Rectal smooth muscle tissue (tissue), 1 donor: ENCODE measurements at regions not wholly inside any gene's neighbourhood (a gene's known extent, or its start where the extent isn't known, plus 50 kb on each side); places are given as distances from the start of the nearest gene placed in this dataset.
"Not testable (repeated sequence)": the region's sequence is repeated elsewhere in the genome, so short reads cannot be mapped to it uniquely, and the experiment has no call there.

Source experiments
- H3K27ac ChIP-seq: one replicate; pipeline ENCODE4 v1.7.0; 2013; ENCODE audit warnings: low read depth, low read length, inconsistent platforms
- H3K27me3 ChIP-seq: one replicate; pipeline ENCODE4 v1.7.0; 2013; ENCODE audit warnings: low read length; ENCODE audit not compliant: control insufficient read depth, insufficient read depth
- H3K36me3 ChIP-seq: one replicate; pipeline ENCODE4 v1.7.0; 2013; ENCODE audit warnings: low read length; ENCODE audit not compliant: control insufficient read depth, insufficient read depth
- H3K4me1 ChIP-seq: one replicate; pipeline ENCODE4 v1.7.0; 2013; ENCODE audit warnings: low read length; ENCODE audit not compliant: control insufficient read depth, insufficient read depth
- H3K4me3 ChIP-seq: one replicate; pipeline ENCODE4 v1.7.0; 2013; ENCODE audit warnings: low read length
- H3K9ac ChIP-seq: one replicate; pipeline ENCODE4 v1.7.0; 2013; ENCODE audit warnings: low read length

DNA sequence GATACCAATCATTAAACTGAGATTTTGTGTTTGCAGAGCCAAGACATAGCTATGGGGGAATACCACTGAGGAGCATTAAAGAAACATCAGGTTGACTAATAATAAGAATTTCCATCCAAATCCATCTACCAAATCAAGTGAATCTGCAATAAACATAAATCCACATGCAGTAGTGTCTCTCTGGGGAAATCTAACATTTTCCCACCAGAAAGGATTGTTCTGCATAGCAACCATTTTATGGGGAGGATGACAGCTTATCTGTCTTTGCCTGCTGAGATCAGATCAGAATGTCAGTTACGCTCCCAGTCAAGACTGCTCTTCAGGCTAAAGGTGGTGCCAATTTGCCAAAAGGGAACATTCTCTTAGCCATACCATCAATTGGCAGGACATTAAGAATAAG lies 1098.9 kb upstream of the CHAC2 start:
- H3K4me3 ChIP-seq: no peak overlapping the region
- H3K4me1 ChIP-seq: no peaks in the 10 kb centered on the region
- no peaks in the 10 kb centered on the region for H3K36me3 ChIP-seq
- no peaks in the 10 kb centered on the region for H3K27me3 ChIP-seq
- H3K9ac ChIP-seq: no peak overlapping the region
- no peak overlapping the region for H3K27ac ChIP-seq

DNA sequence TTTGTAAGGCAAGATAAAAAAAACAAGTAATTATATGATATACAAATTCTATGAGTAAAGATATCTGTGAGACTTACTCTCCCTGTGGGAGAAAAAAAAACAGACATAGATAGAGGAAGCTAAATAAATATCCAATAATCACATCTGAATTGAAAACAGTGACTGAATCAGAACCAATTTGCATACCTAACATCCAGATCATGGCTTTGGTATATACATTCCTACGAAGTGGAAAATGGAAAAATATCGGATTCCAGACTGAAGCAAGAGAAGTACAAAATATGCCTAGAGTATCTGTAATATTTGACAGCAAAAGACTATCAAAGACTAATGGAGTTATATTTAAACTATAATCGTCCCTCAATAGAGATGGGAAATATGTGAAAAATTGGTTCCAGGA lies 1108.1 kb upstream of the CHAC2 start:
- H3K4me3 ChIP-seq: no peak overlapping the region
- H3K9ac ChIP-seq: no peak overlapping the region

DNA sequence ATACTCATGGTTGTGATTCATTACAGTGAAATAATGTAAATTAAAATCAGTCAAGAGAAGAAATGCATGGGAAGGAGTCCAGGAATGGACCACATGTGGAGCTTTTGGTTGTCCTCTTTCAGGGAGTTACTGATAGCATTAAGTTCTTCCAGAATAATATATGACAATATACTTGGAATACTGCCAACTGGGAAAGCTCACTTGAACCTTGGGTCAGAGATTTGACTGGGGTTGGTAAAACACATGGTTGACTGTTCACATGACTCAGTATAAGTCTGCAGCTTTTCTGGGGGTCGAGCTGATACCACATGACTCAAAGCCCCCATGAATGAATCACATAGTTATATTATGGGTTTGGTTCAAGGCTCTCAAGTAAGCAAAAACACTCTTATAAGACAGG lies 1109.0 kb upstream of the CHAC2 start:
- no peaks in the 10 kb centered on the region for H3K4me1 ChIP-seq
- H3K27ac ChIP-seq: no peak overlapping the region
- H3K27me3 ChIP-seq: no peaks in the 10 kb centered on the region
- H3K36me3 ChIP-seq: no peaks in the 10 kb centered on the region
- no peak overlapping the region for H3K4me3 ChIP-seq
- H3K9ac ChIP-seq: no peak overlapping the region

More for the DNA sequence above, 1108.1 kb upstream of the CHAC2 start:
- no peaks in the 10 kb centered on the region for H3K4me1 ChIP-seq
- H3K27ac ChIP-seq: no peak overlapping the region
- no peaks in the 10 kb centered on the region for H3K27me3 ChIP-seq
- H3K36me3 ChIP-seq: no peaks in the 10 kb centered on the region

DNA sequence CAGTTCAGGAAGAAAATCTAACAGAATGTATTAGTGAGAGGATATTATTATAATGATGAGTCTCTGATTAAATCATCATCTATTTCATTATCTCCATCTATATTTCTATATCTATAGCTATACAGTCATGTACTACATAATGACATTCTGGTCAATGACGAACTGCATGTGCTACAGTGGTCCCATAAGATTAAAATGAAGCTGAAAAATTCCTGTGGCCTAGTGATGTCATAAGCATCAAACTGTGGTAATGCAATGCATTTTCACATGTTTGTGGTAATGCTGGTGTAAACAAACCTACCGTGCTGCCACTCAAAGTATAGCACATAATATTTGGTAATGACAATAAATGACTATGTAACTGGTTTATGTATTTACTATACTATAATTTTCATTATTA lies 1127.9 kb upstream of the CHAC2 start:
- Histone ChIP-seq H3K4me3 (no peak overlapping the region), H3K27ac (no peak overlapping the region), H3K27me3 (no peaks in the 10 kb centered on the region), H3K9ac (no peak overlapping the region), H3K36me3 (no peaks in the 10 kb centered on the region), H3K4me1 (no peaks in the 10 kb centered on the region)

DNA sequence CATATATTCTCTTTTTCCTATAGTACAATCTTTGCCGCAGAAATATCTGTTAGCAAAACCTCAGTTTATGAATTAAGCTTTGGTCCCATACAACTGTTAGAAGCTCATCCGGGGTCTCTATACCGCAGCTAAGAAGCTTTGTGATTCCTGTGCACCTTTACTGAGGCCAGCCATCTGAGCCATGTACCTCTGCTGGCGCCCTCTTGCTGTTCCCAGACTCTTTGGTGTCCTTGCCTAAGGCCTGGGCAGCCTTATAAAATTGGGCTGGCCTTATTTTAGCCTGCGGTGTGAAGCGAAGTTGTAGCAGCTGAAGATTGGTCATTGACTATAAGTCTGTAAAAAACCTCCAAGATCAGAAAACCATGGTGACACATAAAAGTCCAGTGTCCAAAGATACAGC lies 1135.1 kb upstream of the CHAC2 start:
- Histone ChIP-seq H3K4me1 (no peaks in the 10 kb centered on the region), H3K4me3 (no peak overlapping the region), H3K36me3 (no peaks in the 10 kb centered on the region), H3K27ac (no peak overlapping the region), H3K9ac (no peak overlapping the region), H3K27me3 (no peaks in the 10 kb centered on the region)

DNA sequence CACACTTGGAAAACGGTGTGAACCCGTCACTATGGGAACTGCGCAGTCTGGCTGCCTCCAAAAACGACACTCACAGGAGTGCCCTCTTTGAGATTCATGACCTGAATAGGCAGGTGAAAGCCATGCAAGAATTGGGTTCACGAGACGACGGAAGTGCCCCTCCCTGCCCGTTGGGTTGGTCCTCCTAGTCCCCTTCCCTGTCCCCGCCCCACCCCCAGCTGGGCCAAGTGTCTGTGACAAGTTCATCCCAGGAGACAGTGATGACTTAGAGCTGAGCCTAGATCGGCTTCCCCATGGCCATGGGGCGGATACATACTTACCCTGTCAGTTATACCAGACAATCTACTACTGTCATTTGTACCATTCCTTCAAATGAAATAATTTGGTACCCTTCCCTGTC lies 1137.7 kb upstream of the CHAC2 start:
- no peaks in the 10 kb centered on the region for H3K4me1 ChIP-seq
- no peak overlapping the region for H3K27ac ChIP-seq
- no peaks in the 10 kb centered on the region for H3K36me3 ChIP-seq
- H3K4me3 ChIP-seq: no peak overlapping the region
- H3K27me3 ChIP-seq: no peaks in the 10 kb centered on the region
- H3K9ac ChIP-seq: no peak overlapping the region

DNA sequence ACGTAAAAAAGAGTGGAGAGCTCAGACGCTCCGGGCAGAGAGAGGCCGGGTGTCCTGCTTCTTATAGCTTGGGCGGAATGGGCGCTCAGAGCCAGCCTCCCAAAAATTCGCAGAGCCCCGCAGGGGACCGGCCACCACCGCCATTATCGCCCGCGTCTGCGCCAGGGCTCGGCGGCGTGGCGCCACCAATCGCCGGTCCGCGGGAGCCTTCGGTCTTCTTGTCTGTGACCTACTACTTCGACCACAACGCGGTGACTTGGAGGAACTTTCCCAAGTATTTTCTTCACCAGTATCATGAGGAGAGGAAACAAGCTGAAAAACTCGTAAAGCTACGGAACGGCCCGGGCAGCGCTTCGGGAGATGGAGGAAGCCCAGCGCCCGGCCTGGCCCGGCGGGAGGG lies 1138.1 kb upstream of the CHAC2 start:
- Histone ChIP-seq H3K27me3 (no peaks in the 10 kb centered on the region), H3K4me3 (no peak overlapping the region), H3K4me1 (no peaks in the 10 kb centered on the region), H3K27ac (no peak overlapping the region), H3K9ac (no peak overlapping the region), H3K36me3 (no peaks in the 10 kb centered on the region)

DNA sequence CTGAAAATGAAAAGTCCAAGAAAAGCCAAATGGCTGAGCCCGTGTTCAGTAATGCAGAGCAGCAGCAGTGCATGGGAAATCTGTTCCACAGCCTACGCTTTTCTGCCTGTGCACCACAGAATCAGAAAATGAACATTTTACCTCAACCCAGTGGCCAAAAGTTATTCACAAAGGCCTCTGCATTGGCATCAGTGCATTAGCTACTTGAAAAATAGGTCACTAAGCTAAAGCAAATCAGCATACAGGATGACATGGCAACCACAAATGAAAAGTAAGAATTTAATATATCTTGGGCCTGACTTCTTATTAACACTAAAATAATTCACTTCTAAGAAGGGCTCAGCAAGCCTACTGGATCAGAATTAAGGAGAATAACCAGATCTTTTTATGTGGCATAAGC lies 1145.3 kb upstream of the CHAC2 start:
- no peak overlapping the region for H3K9ac ChIP-seq
- no peaks in the 10 kb centered on the region for H3K36me3 ChIP-seq
- no peaks in the 10 kb centered on the region for H3K4me1 ChIP-seq
- no peak overlapping the region for H3K4me3 ChIP-seq
- no peaks in the 10 kb centered on the region for H3K27me3 ChIP-seq
- no peak overlapping the region for H3K27ac ChIP-seq

DNA sequence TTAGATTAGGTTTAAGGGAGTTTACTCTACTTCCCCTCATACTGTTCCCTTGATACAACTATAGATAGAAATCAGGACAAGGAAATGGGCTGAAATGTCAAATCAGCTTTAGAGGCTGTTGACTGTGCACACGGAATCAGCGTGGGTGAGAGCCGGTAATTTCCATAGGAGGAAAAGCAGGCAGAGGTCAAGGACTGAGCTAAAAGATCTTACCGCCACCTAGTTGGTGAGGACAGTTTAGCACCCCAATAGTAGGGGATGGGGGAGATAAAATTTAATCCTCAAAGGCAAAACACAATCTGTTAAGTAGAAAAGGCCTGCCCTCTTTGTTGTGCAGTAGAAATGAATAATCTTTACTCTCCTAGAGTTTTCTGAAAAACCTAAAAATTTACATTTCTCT lies 1154.5 kb upstream of the CHAC2 start:
- no peak overlapping the region for H3K27ac ChIP-seq
- H3K4me3 ChIP-seq: no peak overlapping the region
- no peaks in the 10 kb centered on the region for H3K36me3 ChIP-seq
- no peaks in the 10 kb centered on the region for H3K27me3 ChIP-seq
- H3K4me1 ChIP-seq: no peaks in the 10 kb centered on the region
- H3K9ac ChIP-seq: no peak overlapping the region

DNA sequence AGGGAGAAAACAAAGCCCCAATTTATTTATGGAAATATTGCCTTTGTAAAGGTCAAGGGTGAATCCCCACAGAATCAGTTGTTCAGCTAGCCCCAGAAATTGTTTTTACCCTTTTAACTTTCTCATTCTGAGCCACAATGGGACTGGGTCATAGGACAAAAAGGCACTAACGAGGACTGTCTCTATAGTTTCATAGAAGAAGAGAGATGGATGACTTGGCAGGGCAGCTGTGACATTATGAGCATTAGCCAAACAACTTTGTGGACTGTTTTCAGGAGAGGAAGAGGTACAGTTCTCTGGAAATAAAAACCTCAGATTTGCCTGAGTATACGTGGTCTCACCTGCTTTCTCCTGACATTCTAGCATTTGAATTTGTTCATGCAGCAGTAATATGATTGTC lies 1155.8 kb upstream of the CHAC2 start:
- Histone ChIP-seq H3K4me1 (no peaks in the 10 kb centered on the region), H3K36me3 (no peaks in the 10 kb centered on the region), H3K9ac (no peak overlapping the region), H3K4me3 (no peak overlapping the region), H3K27ac (no peak overlapping the region), H3K27me3 (no peaks in the 10 kb centered on the region)

DNA sequence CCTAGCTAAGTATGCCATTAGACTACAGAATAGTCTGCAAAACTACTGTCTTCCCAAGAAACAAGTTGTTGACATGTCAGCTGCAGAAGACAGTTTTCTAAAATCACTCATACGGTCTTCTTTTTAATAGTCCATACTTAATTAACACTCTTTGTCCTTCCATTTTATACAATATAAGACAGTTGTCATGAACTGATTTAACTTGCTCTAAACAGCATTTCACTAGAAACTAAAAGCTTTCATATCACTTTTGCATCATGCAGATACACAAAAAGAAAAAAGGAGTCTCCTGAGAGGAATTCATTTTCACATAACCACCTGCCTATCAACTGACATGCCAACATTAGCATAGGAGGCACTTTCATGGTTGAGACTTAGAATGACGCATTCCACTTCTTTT lies 1159.6 kb upstream of the CHAC2 start:
- Histone ChIP-seq H3K36me3 (no peaks in the 10 kb centered on the region), H3K27ac (no peak overlapping the region), H3K9ac (no peak overlapping the region)

DNA sequence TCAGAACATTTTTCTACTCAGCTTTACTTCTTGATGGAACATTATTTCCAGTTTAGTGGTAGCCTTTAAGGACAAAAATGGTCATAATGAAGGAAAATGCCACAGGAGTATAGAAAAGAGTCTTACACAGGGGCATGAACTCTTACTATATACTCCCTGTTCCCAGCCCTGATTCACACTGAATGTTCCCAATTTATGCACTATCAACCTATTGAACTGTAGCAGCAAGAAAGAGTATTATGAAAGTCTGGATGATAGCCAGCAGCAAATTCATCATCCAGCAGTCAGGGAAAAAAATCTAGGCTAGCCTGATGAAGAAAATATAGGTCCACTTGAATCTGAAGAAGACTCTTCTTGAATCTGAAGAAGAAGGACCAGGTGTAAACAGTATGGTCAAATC lies 1170.3 kb upstream of the CHAC2 start:
- no peaks in the 10 kb centered on the region for H3K4me1 ChIP-seq
- H3K36me3 ChIP-seq: no peaks in the 10 kb centered on the region
- H3K9ac ChIP-seq: no peak overlapping the region
- no peak overlapping the region for H3K4me3 ChIP-seq
- H3K27me3 ChIP-seq: no peaks in the 10 kb centered on the region
- H3K27ac ChIP-seq: no peak overlapping the region

More for the DNA sequence above, 1159.6 kb upstream of the CHAC2 start:
- Histone ChIP-seq H3K4me3 (no peak overlapping the region), H3K4me1 (no peaks in the 10 kb centered on the region), H3K27me3 (no peaks in the 10 kb centered on the region)

DNA sequence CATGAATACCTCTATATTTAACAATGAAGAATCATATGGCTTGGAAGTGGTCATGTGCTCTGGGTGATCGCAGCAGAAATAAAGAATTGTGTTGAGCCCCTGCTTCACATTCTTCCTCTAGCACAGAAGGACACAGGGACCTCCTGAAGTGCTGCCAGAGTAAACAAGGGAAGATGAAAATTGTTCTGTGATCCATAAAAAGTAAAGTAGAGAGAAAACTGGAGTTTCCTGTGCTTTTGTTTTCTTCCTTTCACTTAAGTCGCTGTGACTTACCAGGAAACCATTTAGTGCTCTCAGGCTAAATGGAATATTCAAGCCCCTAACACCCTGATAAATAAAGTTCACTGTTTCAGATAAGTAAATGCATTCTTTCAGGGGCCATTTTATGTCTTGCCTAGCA lies 1173.6 kb upstream of the CHAC2 start:
- no peaks in the 10 kb centered on the region for H3K36me3 ChIP-seq
- no peak overlapping the region for H3K9ac ChIP-seq
- no peak overlapping the region for H3K27ac ChIP-seq
- H3K4me3 ChIP-seq: no peak overlapping the region
- H3K27me3 ChIP-seq: no peaks in the 10 kb centered on the region
- no peaks in the 10 kb centered on the region for H3K4me1 ChIP-seq

DNA sequence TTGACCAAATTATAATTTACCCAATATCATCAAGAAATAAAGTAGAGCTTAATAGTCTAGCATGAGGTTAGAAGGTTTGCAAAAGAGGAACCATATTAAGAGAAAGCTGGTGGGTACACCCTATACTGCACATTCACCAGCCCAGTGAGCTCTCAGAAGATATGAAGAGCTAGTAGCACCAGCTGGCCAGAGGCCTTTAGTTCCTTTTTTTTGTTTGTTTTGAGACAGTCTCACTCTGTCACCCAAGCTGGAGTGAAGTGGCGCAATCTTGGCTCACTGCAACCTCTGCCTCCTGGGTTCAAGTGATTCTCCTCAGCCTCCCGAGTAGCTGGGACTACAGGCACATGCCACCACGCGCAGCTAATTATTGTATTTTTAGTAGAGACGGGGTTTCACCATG lies 1183.5 kb upstream of the CHAC2 start:
- not testable (repeated sequence) for H3K36me3 ChIP-seq, H3K27me3 ChIP-seq, H3K9ac ChIP-seq, H3K27ac ChIP-seq, H3K4me1 ChIP-seq, H3K4me3 ChIP-seq
